IPS-18c (cell line): ENCODE measurements at regions not wholly inside any gene's neighbourhood (a gene's known extent, or its start where the extent isn't known, plus 50 kb on each side); places are given as distances from the start of the nearest gene placed in this dataset.

ENCODE experiments used
- H3K4me3 ChIP-seq: 2 replicates; pipeline ENCODE4 v1.7.0; 2013; ENCODE audit warnings: low read depth, mild to moderate bottlenecking, low read length, moderate library complexity; ENCODE audit not compliant: insufficient read depth
- H3K9me3 ChIP-seq: one replicate; pipeline ENCODE4 v1.6.1; 2013; ENCODE audit warnings: mild to moderate bottlenecking, low read length, moderate library complexity; ENCODE audit not compliant: control insufficient read depth, insufficient read depth

DNA sequence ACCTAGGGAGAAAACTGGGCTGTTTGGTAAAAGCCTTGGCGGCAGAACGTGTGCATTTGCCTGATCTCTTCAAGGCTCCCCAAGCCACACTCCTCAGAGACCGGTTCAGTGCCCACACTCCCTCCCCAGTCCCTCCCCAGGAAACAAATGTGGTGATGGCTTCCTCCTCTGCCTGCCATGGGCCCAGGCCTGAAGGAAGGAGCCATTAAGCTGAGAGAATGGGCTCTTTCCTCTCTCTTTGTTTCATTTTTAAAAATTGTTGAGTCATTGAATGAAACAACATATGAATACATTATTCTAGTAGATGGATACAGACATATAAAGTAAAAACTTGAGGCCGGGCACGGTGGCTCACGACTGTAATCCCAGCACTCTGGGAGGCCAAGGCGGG, 50.6 kb upstream of the YWHAQ start:
- Histone ChIP-seq H3K4me3 (no peak overlapping the region), H3K9me3 (no peaks in the 10 kb centered on the region)

- H3K4me3 ChIP-seq = no peak overlapping the region
- peaks cover 2% of the 10 kb centered on the region for H3K9me3 ChIP-seq
Observed at GRCh38 chr2:9685637-9686036, 54.8 kb upstream of the YWHAQ start.

DNA sequence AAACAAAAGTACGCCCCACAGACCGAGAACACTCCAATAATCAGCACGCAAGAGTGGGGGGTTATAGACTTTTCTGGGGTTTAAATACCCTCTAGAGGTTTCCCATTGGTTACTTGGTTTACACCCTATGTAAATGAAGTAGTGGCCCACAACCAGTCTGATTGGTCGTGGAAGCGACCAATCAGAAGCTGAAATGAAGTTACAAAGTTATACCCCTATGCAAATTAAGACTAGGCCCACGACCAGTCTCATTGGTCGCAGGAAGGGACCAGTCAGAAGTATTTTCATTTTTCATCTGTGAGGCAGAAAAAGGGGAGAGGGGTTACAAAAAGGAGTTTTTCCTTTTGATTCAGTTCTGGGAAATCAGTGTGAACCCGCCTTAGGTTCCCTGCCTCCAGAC, 55.3 kb upstream of the YWHAQ start:
- peaks cover 2% of the 10 kb centered on the region for H3K9me3 ChIP-seq
- no peak overlapping the region for H3K4me3 ChIP-seq

GRCh38 chr2:9690252-9690651, 59.5 kb upstream of the YWHAQ start:
- Histone ChIP-seq H3K9me3 (peaks cover 2% of the 10 kb centered on the region), H3K4me3 (no peak overlapping the region)

DNA sequence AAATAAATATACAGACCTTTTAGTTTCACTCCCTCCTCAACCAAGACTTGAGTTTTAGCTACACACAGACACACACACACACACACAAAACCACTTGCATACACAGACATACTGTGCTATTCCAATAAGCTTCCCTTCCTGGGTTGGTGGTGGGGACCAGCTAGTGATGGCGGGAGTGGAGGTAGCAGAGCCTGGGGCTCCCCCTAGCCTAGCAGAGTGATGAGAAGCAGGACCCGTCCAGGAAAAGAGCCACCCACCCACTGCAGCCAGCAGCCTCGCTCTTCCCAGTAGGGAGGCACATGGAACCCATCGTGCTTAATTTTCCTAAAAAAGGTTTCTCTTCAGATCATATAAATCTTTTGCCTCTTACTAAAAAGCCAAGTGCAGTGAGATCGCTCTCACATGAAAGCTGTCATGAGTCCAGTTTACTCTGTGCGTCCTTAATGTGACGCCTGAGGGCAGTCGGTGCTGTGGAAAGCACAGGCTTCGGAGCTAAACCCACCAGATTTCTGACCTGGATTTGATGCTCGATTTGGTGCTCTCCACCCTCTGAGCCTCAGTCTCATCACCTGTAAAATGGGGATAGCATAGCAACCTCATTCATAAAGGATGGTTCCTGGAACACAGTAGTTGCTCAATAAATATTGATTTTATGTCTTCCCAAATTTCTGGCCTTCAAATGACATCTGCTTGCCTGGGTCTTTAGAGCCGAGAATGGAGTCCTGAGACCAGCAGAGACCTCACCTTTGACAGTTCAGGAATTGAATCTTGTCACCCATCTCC, 60.1 kb upstream of the YWHAQ start:
- Histone ChIP-seq H3K4me3 (no peak overlapping the region), H3K9me3 (peaks cover 2% of the 10 kb centered on the region)

- H3K9me3 ChIP-seq = peaks cover 2% of the 10 kb centered on the region
- no peak overlapping the region for H3K4me3 ChIP-seq
Observed at GRCh38 chr2:9692456-9693195, 61.8 kb upstream of the YWHAQ start.

GRCh38 chr2:9693196-9693491, 62.3 kb upstream of the YWHAQ start:
- peaks cover 2% of the 10 kb centered on the region for H3K9me3 ChIP-seq
- H3K4me3 ChIP-seq = no peak overlapping the region

GRCh38 chr2:9693646-9694045, 62.8 kb upstream of the YWHAQ start:
- H3K4me3 ChIP-seq = no peak overlapping the region
- peaks cover 2% of the 10 kb centered on the region for H3K9me3 ChIP-seq

DNA sequence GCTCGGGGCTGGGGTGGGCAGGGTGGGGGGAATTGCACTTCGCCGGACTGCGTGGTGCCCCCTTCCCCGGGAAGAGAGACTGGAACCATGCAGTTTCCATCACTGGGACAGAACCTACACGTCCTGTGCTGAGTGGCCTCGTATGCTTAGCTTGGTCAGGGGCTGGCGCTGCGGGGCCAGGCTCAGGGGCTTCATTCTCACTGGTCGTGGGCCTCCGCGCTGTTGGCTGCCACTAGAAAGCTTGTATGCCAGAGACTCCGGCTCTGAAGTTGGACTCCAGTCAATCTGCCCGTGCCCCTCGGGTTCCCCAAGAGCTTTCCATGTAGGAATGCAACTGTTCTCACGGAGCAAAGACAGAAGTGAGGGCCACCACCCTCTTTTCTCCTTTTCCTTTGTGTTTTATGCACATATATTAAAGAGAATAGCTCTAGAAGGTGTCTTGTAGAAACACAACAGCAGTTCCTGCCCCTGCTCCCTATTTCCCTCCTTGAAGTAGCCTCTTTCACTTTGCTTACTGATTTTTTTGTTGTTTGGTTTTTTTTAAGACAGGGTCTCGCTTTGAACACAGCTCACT, 64.0 kb upstream of the YWHAQ start:
- H3K4me3 ChIP-seq = no peak overlapping the region
- H3K9me3 ChIP-seq = peaks cover 2% of the 10 kb centered on the region

GRCh38 chr2:9695941-9696340, 65.1 kb upstream of the YWHAQ start:
- Histone ChIP-seq H3K4me3 (no peak overlapping the region), H3K9me3 (no peaks in the 10 kb centered on the region)

GRCh38 chr2:9696731-9697130, 65.9 kb upstream of the YWHAQ start:
- Histone ChIP-seq H3K4me3 (no peak overlapping the region), H3K9me3 (no peaks in the 10 kb centered on the region)

DNA sequence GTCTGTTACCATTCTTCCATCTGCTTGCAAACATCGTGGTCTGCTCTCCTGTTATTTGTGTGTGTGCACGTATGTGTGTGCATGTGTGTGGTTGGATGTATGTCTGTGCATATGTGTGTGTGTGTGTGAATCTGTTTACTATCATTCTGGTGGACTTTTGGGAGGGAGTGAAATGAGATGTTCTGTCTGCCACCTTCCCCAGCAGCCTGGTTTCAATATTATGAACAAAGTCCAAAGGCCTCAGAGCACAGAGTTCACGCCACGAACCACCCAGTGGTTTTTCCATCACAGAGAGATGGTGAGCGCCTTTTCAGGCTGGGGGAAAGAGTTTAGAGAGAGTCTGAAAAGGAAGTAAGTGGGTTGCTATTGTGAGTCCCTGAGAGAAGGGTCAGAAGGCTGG, 67.1 kb upstream of the YWHAQ start:
- no peaks in the 10 kb centered on the region for H3K9me3 ChIP-seq
- H3K4me3 ChIP-seq = no peak overlapping the region

GRCh38 chr2:9699139-9700108, 68.6 kb upstream of the YWHAQ start:
- Histone ChIP-seq H3K4me3 (no peak overlapping the region), H3K9me3 (no peaks in the 10 kb centered on the region)

GRCh38 chr2:9700109-9700495, 69.3 kb upstream of the YWHAQ start:
- Histone ChIP-seq H3K9me3 (no peaks in the 10 kb centered on the region), H3K4me3 (no peak overlapping the region)

GRCh38 chr2:9702604-9703084, 71.8 kb upstream of the YWHAQ start:
- no peaks in the 10 kb centered on the region for H3K9me3 ChIP-seq
- no peak overlapping the region for H3K4me3 ChIP-seq

DNA sequence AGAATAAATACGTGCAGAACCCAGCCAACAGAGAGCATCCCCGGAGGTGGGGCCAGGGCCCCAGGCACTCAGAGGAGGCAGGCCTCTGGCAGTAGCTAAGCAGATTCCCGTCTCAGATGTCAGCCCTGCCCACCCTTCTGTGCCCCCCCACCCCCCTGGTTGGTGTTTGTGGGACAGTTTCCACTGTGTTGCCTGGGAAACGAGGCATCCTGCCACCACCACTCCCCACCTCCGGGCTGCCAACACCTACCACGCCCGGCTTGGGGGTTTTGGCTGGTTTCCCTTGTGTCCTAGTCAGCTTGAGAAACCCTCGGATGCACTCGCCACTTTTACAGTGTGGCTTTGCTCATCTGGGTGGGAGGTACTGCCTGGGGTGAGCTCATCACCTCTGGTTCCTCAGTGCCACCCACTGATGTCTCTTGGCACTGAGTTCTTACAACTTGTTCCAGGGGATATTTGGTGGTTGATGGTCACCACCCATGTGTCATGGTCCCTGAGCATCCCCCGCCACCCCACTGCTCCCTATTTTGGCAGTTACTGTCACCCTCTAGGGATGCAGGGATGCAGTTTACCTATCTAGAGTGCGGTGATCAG, 72.4 kb upstream of the YWHAQ start:
- H3K4me3 ChIP-seq = no peak overlapping the region
- H3K9me3 ChIP-seq = no peaks in the 10 kb centered on the region

- H3K9me3 ChIP-seq = no peaks in the 10 kb centered on the region
- no peak overlapping the region for H3K4me3 ChIP-seq
Observed at GRCh38 chr2:9703701-9704221, 73.0 kb upstream of the YWHAQ start.
